K562 (cell line): ENCODE measurements at regions not wholly inside any gene's neighbourhood (a gene's known extent, or its start where the extent isn't known, plus 50 kb on each side); places are given as distances from the start of the nearest gene placed in this dataset.
A peak's percentile ranks its signal among the peaks of the same experiment; 100 is the strongest.

Experiments used
- CAMTA2 ChIP-seq: fragments of 250-450 bp; sonication (Bioruptor Pico); conservative IDR thresholded peaks from 2 replicates; pipeline ENCODE4 v1.5.1; 2022
- CBFA2T3 ChIP-seq: fragments of 450-650 bp; IDR thresholded peaks from 2 replicates; pipeline ENCODE4 v1.6.1; 2017
- CBX5 ChIP-seq: IDR thresholded peaks from 2 replicates; pipeline ENCODE4 v1.6.1; 2014; ENCODE audit warnings: low read depth, borderline replicate concordance
- FOSL1 ChIP-seq: fragments of 200-800 bp; sonication (Bioruptor generic); conservative IDR thresholded peaks from 2 replicates; pipeline ENCODE4 v1.6.1; 2016; ENCODE audit warnings: missing genetic modification characterization, missing compliant biosample characterization
- NFATC3 ChIP-seq: fragments of 450-650 bp; IDR thresholded peaks from 2 replicates; pipeline ENCODE4 v1.6.1; 2017; ENCODE audit warnings: mild to moderate bottlenecking
- SAP30 ChIP-seq: fragments of 200-600 bp; sonication (generic); IDR thresholded peaks from 2 replicates; pipeline ENCODE4 v1.6.1; 2012; ENCODE audit warnings: borderline replicate concordance, low read depth, mild to moderate bottlenecking, moderate library complexity, low read length, control low read depth, inconsistent platforms; ENCODE audit not compliant: insufficient read depth, poor library complexity, severe bottlenecking
- SMC3 ChIP-seq: conservative IDR thresholded peaks from 2 replicates; pipeline ENCODE4 v1.6.1; 2011; ENCODE audit warnings: low read depth, low read length, improper control_type of control experiment; ENCODE audit not compliant: insufficient read depth
- SRSF7 ChIP-seq: fragments of 200-400 bp; formaldehyde crosslinking; optimal IDR thresholded peaks from 2 replicates; pipeline ENCODE3; 2017; ENCODE audit warnings: mild to moderate bottlenecking, low read depth, low read length
- TBP ChIP-seq: optimal IDR thresholded peaks from 2 replicates; pipeline ENCODE3; 2011; ENCODE audit warnings: low read depth, low read length, improper control_type of control experiment
- TCF3 ChIP-seq: sonication (generic); formaldehyde crosslinking; IDR thresholded peaks from 2 replicates; pipeline ENCODE4 v1.4.0; 2020; ENCODE audit warnings: mild to moderate bottlenecking, missing genetic modification reagents
- THRAP3 ChIP-seq: fragments of 450-650 bp; IDR thresholded peaks from 2 replicates; pipeline ENCODE4 v1.6.1; 2016; ENCODE audit warnings: mild to moderate bottlenecking, inconsistent platforms, borderline replicate concordance
- THRB ChIP-seq: fragments of 450-650 bp; formaldehyde crosslinking; conservative IDR thresholded peaks from 2 replicates; pipeline ENCODE4 v1.4.0; 2022; ENCODE audit warnings: mild to moderate bottlenecking, missing genetic modification characterization
- ZFX ChIP-seq: sonication (generic); formaldehyde crosslinking; IDR thresholded peaks from 2 replicates; pipeline ENCODE4 v1.8.0; 2022; ENCODE audit warnings: mild to moderate bottlenecking, missing genetic modification reagents, moderate library complexity
- ZNF184 ChIP-seq: sonication (generic); formaldehyde crosslinking; IDR thresholded peaks from 2 replicates; pipeline ENCODE4 v1.5.0; 2020; ENCODE audit warnings: missing genetic modification reagents
- ZNF347 ChIP-seq: fragments of 450-650 bp; formaldehyde crosslinking; IDR thresholded peaks from 2 replicates; pipeline ENCODE4 v1.4.0; 2020; ENCODE audit warnings: low read depth, mild to moderate bottlenecking, moderate library complexity
- ZNF717 ChIP-seq: fragments of 250-450 bp; sonication (Bioruptor Pico); IDR thresholded peaks from 2 replicates; pipeline ENCODE4 v1.5.0; 2021

DNA sequence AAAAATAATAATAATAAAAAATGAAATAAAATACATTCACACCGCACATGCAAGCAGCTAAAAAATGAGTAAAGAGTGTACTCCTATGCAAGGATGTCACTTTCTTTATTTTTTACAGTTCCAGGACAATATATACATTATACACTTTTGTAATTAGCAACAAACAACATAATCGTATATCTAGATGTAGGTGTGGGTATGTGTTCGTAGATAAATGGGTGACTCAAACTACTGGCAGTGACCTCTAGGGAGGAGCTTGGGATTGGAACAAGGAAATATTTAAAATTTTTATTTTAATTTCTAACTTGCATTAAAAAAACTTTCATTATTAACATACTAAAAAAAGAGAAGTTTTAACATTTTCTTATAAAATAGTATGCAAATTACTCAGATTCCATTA, 86.1 kb upstream of the MYLIP start (continued):
- TF ChIP-seq NFATC3, result no peak
- TF ChIP-seq FOSL1, result peak; percentile 81
- TF ChIP-seq CBFA2T3, result 0 out of 2 replicates have a peak, but pooled peaks have one; percentile 17
- TF ChIP-seq SAP30, result no peak
- TF ChIP-seq SRSF7, result no peak
- no peak for TF ChIP-seq THRAP3
- TF ChIP-seq CBX5, result no peak
- no peak for TF ChIP-seq TBP
- TF ChIP-seq ZNF347 (CRISPR knock-in tag), result no peak
- TF ChIP-seq TCF3 (CRISPR knock-in tag), result 0 out of 2 replicates have a peak, but pooled peaks have one; percentile 23
- no peak for TF ChIP-seq SMC3
- TF ChIP-seq THRB (CRISPR knock-in tag), result no peak
- TF ChIP-seq ZNF184, result no peak
- no peak for TF ChIP-seq ZNF717 (CRISPR knock-in tag)
- no peak for TF ChIP-seq ZFX
- no peak for TF ChIP-seq CAMTA2 (CRISPR knock-in tag)
